GM20000 (cell line): ENCODE measurements at regions not wholly inside any gene's neighbourhood (a gene's known extent, or its start where the extent isn't known, plus 50 kb on each side); places are given as distances from the start of the nearest gene placed in this dataset.
"Not testable (repeated sequence)": the region's sequence is repeated elsewhere in the genome, so short reads cannot be mapped to it uniquely, and the experiment has no call there.

ENCODE experiments used
- DNase-seq: peaks from one replicate; pipeline ENCODE4 v3.0.0; 2012; ENCODE audit warnings: low spot score
- TF ChIP-seq, protein P1 (sequence below): IDR thresholded peaks from 2 replicates; pipeline ENCODE4 v1.5.1; 2012; ENCODE audit warnings: mild to moderate bottlenecking, control low read depth; ENCODE audit errors: extremely low read depth, missing control alignments

DNA sequence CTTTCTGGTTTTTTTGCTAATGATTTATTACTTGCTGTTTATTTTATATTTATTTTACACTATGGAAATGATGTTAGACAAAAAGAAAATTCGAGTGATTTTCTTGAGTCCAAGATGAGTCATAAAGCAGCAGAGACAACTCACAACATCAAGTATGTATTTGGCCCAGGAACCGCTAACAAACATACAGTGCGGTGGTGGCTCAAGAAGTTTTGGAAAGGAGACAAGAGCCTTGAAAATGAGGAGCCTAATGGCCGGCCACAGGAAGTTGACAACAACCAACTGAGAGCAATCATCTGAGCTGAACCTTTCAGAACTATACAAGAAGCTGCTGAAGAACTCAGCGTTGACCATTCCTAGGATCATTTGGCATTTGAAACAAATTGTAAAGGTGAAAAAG, 594.1 kb downstream of the SATB2 start:
- DNase-seq: no peak

DNA sequence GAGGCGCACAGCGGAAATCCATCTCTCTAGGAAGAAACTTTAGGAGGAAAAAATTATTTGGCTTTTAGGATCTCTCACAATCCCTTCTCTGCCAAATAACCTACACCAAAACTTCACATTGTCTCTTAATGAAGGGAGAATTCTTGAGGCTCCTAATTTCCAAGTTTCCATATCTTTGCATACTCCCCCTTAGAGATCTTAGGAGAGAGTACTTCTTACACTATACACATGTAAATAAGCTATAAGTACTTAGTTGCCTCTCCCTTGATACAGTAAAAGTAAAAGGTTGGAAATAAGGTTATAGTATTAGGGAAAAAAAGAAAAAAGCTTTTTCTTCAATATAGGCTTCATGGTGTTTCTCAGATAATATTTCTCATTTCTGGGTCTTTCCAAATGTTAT, 596.7 kb downstream of the SATB2 start:
- DNase-seq: no peak
- TF ChIP-seq, protein P1, sequence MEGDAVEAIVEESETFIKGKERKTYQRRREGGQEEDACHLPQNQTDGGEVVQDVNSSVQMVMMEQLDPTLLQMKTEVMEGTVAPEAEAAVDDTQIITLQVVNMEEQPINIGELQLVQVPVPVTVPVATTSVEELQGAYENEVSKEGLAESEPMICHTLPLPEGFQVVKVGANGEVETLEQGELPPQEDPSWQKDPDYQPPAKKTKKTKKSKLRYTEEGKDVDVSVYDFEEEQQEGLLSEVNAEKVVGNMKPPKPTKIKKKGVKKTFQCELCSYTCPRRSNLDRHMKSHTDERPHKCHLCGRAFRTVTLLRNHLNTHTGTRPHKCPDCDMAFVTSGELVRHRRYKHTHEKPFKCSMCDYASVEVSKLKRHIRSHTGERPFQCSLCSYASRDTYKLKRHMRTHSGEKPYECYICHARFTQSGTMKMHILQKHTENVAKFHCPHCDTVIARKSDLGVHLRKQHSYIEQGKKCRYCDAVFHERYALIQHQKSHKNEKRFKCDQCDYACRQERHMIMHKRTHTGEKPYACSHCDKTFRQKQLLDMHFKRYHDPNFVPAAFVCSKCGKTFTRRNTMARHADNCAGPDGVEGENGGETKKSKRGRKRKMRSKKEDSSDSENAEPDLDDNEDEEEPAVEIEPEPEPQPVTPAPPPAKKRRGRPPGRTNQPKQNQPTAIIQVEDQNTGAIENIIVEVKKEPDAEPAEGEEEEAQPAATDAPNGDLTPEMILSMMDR: no peak

More for the DNA sequence above, 594.1 kb downstream of the SATB2 start:
- TF ChIP-seq, protein P1: no peak

DNA sequence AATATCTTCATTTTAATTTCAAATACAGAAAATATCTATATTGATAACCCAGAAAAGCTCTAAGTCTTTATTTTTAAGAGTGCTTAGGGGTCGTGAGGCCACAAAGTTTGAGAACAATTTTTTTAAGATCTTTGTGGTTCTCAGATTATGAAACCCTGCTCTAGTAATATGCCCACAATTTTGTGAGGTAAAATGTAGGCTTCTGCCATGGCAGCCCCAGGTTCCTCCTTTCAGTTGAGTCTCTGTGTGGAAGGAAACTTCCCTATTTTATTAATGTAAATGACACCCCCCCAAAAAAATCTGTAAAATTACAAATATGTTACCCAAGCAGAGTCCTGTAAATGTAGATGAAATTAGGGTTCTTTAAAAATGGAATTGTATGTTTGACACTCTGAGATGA, 600.5 kb downstream of the SATB2 start:
- TF ChIP-seq, protein P1: no peak
- no peak for DNase-seq

DNA sequence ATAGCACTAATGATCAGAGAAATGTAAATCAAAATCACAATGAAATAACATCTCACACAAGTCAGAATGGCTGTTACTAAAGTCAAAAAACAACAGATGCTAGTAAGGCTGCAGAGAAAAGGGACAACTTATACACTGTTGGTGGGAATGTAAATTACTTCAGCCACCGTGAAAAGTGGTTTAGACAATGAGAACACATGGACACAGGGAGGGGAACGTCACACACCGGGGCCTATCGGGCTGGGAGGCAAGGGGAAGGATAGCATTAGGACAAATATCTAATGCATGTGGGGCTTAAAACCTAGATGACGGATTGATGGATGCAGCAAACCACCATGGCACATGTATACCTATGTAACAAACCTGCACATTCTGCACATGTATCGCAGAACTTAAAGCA, 602.0 kb downstream of the SATB2 start:
- not testable (repeated sequence) for DNase-seq

DNA sequence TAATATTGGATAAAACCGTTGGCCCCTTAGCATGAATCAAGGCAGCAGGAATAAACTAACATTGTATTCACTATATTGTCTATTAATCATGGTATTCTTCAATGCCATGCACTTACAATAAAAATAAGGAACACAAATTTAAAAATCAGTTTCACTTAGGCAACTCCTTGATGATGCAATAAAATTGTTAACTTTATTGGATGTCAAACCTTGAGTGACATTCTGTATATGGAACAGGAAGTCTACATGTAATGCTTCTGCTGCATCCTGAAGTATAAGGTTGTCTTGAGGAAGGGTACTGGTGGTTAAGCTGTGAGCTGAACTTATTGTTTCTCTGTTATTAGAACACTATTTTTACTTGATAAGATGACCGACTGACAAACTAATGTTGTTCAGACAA, 605.5 kb downstream of the SATB2 start:
- no peak for DNase-seq
- TF ChIP-seq, protein P1: no peak

DNA sequence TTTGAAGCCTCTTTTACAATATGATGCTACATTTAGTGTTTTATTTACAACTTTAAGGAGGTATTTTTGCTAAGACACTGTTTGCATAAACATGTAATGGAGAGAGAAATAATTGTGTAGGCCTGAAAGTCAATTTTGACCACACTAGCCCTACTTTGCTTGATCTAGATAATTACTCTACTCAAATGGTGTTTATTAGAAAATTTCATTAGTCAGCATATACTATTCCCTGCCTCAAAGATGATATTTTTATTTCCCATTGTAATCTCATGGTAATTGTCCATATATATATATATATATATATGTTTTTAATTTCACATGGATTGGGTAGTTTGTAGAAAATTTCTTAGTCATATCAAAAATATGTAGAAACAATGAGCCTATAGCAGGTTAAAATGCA, 632.2 kb downstream of the SATB2 start:
- TF ChIP-seq, protein P1: no peak
- no peak for DNase-seq

DNA sequence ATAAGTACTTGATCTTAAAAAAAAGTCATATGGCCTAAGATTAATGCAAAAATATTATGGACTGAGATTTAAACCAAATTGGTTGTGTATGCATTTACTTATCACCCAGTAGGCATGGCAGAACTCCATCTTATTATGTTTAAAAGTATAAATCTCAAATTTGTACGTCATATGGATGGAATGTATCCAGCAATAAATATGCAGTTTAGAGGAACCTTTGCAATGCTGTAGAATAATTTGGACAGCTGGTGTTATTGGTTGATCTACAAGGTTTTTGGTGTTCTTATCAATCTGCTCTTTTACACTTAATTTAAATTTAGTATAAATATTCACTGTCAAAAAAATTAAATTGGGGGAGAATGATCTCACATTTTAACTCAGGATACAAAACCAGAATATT, 640.2 kb downstream of the SATB2 start:
- TF ChIP-seq, protein P1: no peak
- no peak for DNase-seq

DNA sequence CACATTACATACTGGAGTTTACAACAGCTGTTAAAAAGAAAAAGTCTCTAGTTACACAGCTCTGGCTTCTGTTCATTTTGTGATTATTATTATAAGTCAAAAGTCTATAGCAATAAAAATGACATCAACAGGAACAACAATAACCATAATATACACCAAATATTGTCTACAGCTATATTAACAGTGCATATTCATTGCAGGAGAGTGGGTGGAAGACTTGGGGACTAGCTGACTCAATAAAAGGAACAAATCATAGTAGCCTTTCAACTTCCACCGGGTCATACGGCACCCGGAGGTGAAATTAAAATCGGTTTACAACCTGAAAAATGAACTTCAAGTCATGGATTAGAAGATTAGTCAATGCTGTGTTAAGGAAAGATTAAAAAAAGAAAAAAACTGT, 642.1 kb downstream of the SATB2 start:
- TF ChIP-seq, protein P1: no peak
- no peak for DNase-seq
